ENCODE measurements at regions not wholly inside any gene's neighbourhood (a gene's known extent, or its start where the extent isn't known, plus 50 kb on each side); places are given as distances from the start of the nearest gene placed in this dataset.
A peak's percentile ranks its signal among the peaks of the same experiment; 100 is the strongest.

DNA sequence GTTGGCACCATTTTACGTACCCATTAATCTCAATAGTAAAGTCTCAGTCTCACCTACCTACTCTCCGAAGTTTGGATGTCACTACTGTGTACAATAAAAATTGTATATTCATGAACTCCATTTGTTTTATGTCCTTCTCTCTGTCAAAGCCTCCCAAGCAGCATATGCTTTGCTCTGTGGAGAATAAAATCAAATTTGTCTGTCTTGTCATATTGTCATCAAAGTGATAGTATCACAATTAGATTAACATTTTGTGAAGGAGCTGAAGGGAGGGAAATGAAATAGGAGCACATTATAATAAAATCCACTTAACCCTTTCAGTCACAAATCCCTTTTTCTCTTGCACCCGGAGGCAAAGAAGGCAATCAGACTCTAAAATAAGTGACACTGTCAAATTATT lies 177.1 kb upstream of the RRP15 start:
- DNase-seq = no peak
- Mint-ChIP-seq H3K27me3 (no peaks in the 10 kb centered on the region), H3K4me3 (no peak overlapping the region), H3K9me3 (peaks cover 0 to 13% of the 10 kb centered on the region in 2 donors), H3K27ac (no peak overlapping the region), H3K4me1 (ENCODE audit: low read depth in 2 of 2) (no peaks in the 10 kb centered on the region), H3K36me3 (ENCODE audit: insufficient read depth) (no peaks in the 10 kb centered on the region)
- ATAC-seq (replicated peaks) = no peak

DNA sequence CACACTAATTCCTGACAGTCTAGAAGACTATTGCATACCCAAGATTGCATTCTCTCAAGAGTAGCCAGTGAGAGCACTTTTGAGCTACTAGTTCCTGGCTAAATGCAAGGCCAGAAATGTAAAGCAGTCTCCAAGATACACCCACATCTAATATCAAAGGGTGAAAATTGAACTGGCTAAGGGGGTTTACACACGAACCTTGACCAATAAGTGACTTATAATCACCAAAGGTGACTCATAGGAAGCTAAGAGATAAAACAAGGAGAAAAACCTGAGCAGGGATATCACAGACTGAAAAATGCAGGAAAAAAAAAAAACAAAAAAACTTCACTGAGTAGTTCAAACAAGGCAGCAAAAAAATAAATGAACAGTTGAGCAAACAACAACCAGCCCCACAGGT lies 172.2 kb upstream of the RRP15 start:
- Mint-ChIP-seq H3K4me3 (no peak overlapping the region), H3K27ac (no peak overlapping the region), H3K27me3 (no peaks in the 10 kb centered on the region), H3K9me3 (peaks cover 5 to 7% of the 10 kb centered on the region in 2 donors), H3K4me1 (ENCODE audit: low read depth in 2 of 2) (no peaks in the 10 kb centered on the region), H3K36me3 (ENCODE audit: insufficient read depth) (no peaks in the 10 kb centered on the region)
- ATAC-seq (replicated peaks) (no peak), DNase-seq (no peak)

DNA sequence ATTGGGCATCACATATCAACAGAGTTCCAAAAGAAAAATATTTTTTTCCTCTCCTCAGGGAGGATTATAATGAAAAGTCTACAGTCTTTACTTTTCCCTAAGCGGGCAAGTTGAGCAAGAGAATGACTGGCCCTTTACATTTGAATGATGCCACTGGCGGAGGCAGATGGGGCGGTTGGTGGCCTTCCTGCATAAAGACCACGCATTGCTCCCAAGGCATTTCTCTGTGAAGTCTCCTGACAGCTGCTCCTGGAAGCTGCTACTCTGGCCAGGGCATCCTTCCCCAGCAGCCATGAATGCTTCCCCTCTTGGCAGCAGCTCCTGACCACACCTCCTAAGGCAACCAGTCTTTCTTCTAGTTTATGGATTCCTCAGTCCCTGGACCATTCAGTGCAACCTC lies 161.1 kb upstream of the RRP15 start:
- DNase-seq (no peak), ATAC-seq (replicated peaks) (no peak)
- H3K27ac Mint-ChIP-seq = no peak overlapping the region
- H3K36me3 Mint-ChIP-seq (ENCODE audit: insufficient read depth) = no peaks in the 10 kb centered on the region
- H3K4me3 Mint-ChIP-seq = no peak overlapping the region
- no peaks in the 10 kb centered on the region for H3K27me3 Mint-ChIP-seq
- H3K9me3 Mint-ChIP-seq = peaks cover 0 to 3% of the 10 kb centered on the region in 2 donors
- no peaks in the 10 kb centered on the region for H3K4me1 Mint-ChIP-seq (ENCODE audit: low read depth in 2 of 2)

DNA sequence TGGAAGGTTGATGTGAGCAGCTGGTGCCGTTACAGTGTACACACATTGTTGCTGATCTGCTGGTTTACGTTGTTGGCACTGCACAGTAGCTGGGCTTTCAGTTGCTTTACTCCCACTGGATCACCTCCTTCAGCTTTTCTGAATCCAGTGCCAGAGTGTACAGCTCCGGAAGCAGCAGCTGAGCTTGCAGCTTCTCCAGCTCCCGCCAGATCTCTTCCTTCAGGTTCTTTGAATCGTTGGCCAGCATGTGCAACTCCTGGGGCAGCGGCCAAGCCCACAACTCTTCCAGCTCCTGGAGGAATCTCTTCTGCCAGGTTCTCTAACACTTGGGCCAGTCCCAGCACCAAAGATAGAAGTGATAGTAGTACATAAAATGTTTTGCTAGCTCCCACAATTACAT lies 149.7 kb upstream of the RRP15 start:
- Mint-ChIP-seq H3K27ac (no peak overlapping the region), H3K27me3 (no peaks in the 10 kb centered on the region), H3K9me3 (peaks cover 0 to 7% of the 10 kb centered on the region in 2 donors), H3K4me1 (ENCODE audit: low read depth in 2 of 2) (no peaks in the 10 kb centered on the region), H3K4me3 (no peak overlapping the region), H3K36me3 (ENCODE audit: insufficient read depth) (no peaks in the 10 kb centered on the region)
- DNase-seq (no peak), ATAC-seq (replicated peaks) (no peak)

DNA sequence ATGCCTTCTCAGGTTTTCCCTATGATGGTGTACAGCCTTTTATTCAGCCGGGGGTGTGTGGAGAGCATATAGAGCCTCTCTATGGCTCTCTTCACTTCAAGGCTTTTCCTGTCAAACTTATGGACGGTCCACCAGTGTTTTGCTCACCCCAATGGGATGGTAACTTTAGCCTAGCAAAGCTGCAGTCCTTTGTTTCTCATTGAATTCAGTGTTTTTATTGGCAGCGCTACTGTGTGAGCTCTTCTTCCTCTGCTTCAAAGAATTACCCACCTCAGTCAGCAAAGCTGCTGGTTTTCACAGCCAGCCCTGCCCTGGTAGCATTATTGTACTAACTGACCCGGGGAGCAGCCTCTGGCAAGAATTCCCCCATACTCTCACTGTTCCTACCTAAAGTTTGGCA lies 145.3 kb upstream of the RRP15 start:
- Mint-ChIP-seq H3K27ac (no peak overlapping the region), H3K4me3 (no peak overlapping the region), H3K9me3 (peaks cover 2 to 8% of the 10 kb centered on the region in 2 donors), H3K27me3 (no peaks in the 10 kb centered on the region), H3K36me3 (ENCODE audit: insufficient read depth) (no peaks in the 10 kb centered on the region), H3K4me1 (ENCODE audit: low read depth in 2 of 2) (no peaks in the 10 kb centered on the region)
- no peak for DNase-seq
- ATAC-seq (replicated peaks) = no peak

DNA sequence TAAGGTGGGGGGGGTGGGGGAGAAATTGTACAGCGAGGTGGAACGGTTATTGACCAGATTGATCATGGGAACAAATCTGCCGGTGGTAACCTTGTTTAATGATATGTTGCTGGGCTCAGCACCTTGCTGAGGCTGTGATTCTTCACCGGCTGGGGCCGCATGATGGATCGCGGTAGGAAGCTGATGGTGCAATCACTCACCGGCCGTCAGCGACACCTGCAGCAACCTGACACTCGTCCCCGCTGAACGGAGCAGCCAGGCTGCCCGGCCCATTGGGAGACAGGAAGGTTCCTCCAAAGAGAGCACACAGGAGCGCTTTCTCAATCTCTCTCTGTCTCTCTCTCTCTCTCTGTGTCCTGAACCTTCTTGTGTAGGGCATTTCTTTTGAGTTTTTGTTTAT lies 128.5 kb upstream of the RRP15 start:
- DNase-seq (no peak), ATAC-seq (replicated peaks) (no peak)
- Mint-ChIP-seq H3K4me1 (ENCODE audit: low read depth in 2 of 2) (no peaks in the 10 kb centered on the region), H3K27me3 (peaks cover 0 to 5% of the 10 kb centered on the region in 2 donors), H3K4me3 (no peak overlapping the region), H3K27ac (no peak overlapping the region), H3K9me3 (peaks cover 0 to 1% of the 10 kb centered on the region in 2 donors), H3K36me3 (ENCODE audit: insufficient read depth) (no peaks in the 10 kb centered on the region)

DNA sequence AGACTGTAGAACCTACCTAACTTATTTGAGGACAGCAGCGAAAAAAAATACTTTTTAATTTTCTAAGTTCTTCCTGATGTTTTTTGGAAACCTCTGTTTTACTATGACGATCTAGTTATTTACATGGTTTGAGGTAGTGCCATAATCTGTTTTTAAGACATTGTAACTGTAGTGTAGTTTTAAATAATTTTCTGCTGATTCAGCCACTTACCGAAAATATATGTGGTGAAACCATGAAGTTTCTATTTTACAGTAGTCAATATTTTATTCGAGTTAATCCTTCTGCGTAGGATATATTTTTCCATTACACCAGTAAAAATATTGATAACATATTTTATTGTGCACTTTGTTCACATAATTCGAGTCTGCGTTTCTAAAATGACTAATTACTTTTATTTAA lies 121.7 kb upstream of the RRP15 start:
- no peaks in the 10 kb centered on the region for H3K36me3 Mint-ChIP-seq (ENCODE audit: insufficient read depth)
- peaks cover 6 to 12% of the 10 kb centered on the region in 2 donors for H3K4me1 Mint-ChIP-seq (ENCODE audit: low read depth in 2 of 2)
- peaks cover 41 to 44% of the 10 kb centered on the region in 2 donors for H3K27me3 Mint-ChIP-seq

DNA sequence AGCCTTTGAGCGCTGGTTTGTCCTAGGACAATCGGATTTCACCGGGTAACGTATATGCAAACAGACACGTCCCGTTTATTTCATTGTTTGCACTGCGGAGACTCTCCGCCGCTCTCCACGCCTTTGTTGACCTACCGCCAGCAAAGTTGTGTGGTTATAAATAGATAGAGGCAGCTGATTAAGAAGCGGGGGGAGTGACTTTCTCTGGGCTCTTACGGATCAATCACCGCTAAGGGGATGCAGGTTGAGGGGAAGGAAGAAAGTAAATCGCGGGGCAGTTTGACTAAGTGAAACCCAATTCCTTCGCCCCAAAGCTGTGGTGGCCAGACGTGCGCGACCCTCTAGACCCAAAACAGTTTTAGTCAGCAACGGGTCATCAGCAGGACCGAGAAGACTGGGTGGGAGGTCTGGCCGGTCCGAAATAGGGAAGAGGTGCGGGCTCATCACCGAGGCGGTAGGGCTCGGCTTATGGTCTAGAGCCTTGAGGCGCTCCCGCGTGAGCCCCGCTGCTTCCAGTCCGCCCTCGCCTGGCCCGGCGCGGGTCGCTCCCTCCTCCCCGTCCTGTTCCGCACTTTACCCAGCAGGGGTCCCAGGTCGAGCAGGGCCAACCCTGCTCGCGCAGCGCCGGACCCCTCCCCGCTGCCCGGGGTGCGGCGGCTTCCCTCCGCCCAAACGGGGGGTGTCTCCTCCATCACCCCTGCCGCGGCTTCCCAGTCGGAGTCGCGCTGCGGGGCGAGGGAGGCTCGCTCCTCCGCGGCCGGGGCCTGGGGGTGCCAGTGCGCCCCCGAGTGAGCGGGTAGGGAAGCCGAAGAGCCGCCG lies 120.8 kb upstream of the RRP15 start:
- peaks cover 41 to 44% of the 10 kb centered on the region in 2 donors for H3K27me3 Mint-ChIP-seq
- peaks cover 6 to 12% of the 10 kb centered on the region in 2 donors for H3K4me1 Mint-ChIP-seq (ENCODE audit: low read depth in 2 of 2)
- ATAC-seq (replicated peaks) = peak; percentile 8
- no peak overlapping the region for H3K27ac Mint-ChIP-seq
- DNase-seq = no peak
- no peaks in the 10 kb centered on the region for H3K36me3 Mint-ChIP-seq (ENCODE audit: insufficient read depth)
- peak overlapping the region; percentile 80 to 81 for H3K4me3 Mint-ChIP-seq
- H3K9me3 Mint-ChIP-seq = no peaks in the 10 kb centered on the region

More for the DNA sequence above, 121.7 kb upstream of the RRP15 start:
- Mint-ChIP-seq H3K27ac (no peak overlapping the region), H3K4me3 (no peak overlapping the region), H3K9me3 (no peaks in the 10 kb centered on the region)
- DNase-seq (no peak), ATAC-seq (replicated peaks) (no peak)

DNA sequence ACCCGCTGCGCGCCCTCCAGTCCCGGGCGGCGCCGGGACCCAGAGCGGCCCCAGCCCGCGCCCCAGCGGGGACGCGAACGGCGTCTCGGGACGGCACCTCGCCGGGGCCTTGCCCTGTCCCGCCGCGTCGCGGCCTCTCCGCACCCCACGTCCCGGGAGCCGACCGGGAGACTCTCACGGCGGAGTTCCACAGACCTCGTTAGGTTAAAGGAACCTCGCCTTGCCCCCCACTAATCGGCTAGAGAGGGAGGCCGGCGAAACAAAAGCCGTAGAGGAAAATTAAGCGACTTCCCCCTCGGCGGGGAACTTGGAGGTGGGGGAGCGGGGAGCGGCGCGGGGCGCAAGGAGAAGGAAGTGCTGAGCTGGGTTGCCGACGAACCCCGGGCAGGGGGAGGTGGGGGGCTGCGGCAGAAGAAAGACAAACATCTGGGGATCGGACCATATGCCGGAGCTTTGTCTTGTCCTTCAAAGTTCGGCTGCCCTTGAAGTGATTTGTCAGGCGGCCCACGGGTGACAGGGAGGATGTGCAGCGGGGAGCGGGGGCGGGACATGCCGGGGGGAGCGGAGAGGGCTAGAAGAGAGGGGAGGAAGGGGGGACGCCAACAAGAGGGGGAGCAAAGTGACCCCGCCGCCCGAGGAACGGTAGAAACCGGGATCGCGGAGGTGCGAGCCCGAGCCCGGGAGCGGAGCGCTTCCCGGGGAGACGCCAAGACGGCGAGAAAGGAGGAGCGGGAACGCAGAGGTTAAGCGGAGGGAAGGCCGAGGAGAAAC lies 120.0 kb upstream of the RRP15 start:
- no peaks in the 10 kb centered on the region for H3K36me3 Mint-ChIP-seq (ENCODE audit: insufficient read depth)
- DNase-seq = no peak

DNA sequence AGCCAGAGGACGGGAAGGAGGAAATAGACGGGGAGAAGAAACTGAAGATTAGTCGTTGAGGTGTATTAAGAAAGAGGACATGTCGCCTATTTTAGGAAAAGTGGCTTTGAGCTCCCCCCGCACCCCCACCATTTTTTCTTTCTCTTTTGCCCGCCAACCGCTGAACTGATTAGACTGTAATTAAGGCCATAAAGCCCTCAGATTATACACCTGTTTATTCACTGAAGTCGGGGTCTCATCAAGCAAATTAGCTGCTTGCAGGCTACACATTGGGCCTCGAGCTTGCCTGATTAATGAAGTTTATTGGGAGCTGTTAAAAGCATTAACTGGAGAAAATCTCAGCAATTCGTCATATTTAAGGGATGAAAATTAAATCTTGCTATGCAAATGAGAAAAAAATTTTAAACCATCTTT lies 119.4 kb upstream of the RRP15 start:
- Mint-ChIP-seq H3K4me3 (peak overlapping the region; percentile 65 to 74), H3K9me3 (no peaks in the 10 kb centered on the region), H3K27ac (no peak overlapping the region), H3K36me3 (ENCODE audit: insufficient read depth) (no peaks in the 10 kb centered on the region), H3K27me3 (peaks cover 41 to 42% of the 10 kb centered on the region in 2 donors), H3K4me1 (ENCODE audit: low read depth in 2 of 2) (peaks cover 6 to 12% of the 10 kb centered on the region in 2 donors)
- ATAC-seq (replicated peaks) = no peak
- DNase-seq = no peak

More for the DNA sequence above, 120.0 kb upstream of the RRP15 start:
- H3K27me3 Mint-ChIP-seq = peaks cover 41 to 44% of the 10 kb centered on the region in 2 donors
- peaks cover 6 to 12% of the 10 kb centered on the region in 2 donors for H3K4me1 Mint-ChIP-seq (ENCODE audit: low read depth in 2 of 2)
- H3K27ac Mint-ChIP-seq = no peak overlapping the region
- peak; percentile 29 for ATAC-seq (replicated peaks)
- H3K4me3 Mint-ChIP-seq = peak overlapping the region; percentile 65 to 74
- no peaks in the 10 kb centered on the region for H3K9me3 Mint-ChIP-seq

DNA sequence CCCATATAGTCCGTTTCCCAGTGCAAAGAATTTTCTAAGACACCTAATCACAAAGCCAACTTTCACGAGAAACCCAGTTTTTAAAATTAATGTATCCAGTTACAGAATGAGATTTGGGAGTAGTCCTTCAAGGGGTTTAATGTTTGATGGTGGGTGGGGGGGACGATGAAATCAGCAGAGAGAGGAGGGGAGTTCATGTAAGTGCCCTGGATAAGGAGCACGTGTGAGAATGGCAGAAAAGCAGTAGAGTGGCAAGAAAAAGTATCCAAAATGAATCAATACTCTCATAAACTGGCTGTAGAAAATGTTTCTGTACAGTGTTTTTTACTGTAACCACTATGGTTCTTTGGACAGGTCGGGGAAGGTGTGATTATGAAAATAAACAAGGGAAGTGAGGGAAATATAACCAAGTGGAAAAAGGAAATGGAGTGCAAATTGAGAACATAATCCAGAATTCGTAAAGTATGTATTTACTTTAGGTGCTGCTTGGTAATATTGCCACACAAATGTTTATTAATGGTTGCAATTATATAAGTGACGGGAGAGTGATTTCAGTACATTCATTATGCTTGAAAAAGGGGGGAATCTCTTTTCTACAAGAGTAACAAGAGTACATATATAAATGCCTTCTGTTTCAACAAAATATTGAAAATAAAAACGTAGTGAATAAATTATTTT lies 118.7 kb upstream of the RRP15 start:
- no peak for DNase-seq
- Mint-ChIP-seq H3K9me3 (no peaks in the 10 kb centered on the region), H3K27me3 (peaks cover 38 to 41% of the 10 kb centered on the region in 2 donors), H3K36me3 (ENCODE audit: insufficient read depth) (no peaks in the 10 kb centered on the region), H3K4me3 (peak overlapping the region; percentile 65 to 74), H3K4me1 (ENCODE audit: low read depth in 2 of 2) (peaks cover 6 to 14% of the 10 kb centered on the region in 2 donors), H3K27ac (no peak overlapping the region)
- ATAC-seq (replicated peaks) = no peak

DNA sequence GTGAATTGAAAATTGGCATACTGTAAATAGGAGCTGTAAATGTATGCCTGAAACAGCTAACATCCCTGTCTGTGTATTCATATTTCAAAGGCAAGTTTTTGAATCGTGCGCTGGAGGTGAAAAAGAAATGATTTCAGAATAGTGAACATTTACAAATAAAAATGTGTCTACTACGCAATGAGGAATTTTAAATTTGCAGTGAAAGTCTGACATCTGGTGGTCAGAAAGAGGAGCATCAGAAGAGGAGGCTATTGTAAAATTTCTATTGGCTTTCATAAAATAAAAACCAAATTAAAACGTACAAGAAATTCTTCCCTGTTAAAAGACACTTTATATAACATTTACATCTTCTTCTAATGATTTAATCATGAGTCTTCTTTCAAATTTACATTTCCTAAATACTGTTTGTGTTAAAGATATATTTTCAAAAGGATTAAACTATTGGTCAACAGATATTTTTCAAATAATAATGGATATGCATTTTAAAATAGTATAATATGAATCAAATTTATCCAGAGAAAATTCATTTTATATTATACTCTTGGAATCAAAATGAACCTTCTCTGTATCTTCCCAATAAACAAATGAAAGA lies 113.7 kb upstream of the RRP15 start:
- Mint-ChIP-seq H3K4me3 (no peak overlapping the region), H3K27me3 (peaks cover 4 to 5% of the 10 kb centered on the region in 2 donors), H3K36me3 (ENCODE audit: insufficient read depth) (no peaks in the 10 kb centered on the region), H3K27ac (no peak overlapping the region), H3K4me1 (ENCODE audit: low read depth in 2 of 2) (peaks cover 0 to 2% of the 10 kb centered on the region in 2 donors), H3K9me3 (no peaks in the 10 kb centered on the region)
- no peak for ATAC-seq (replicated peaks)
- no peak for DNase-seq

DNA sequence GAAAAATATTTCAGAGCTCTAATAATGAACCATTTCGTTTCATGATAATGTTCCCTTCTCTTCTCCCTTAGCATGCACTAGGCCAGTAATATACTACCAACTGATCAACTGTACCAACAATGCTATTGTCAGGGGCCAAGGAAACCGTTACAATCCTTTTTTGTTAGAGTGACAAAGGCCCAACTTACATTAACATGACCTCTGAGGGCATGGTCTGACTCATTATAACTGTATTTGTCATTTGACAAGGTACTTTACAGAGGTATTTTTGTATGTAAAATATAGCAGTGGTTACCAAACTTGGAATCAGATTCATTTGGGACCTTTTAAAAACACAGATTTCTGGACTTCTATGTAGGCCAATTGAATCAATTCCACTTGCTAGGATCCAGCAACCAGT lies 102.6 kb upstream of the RRP15 start:
- H3K4me3 Mint-ChIP-seq = no peak overlapping the region
- peaks cover 2 to 6% of the 10 kb centered on the region in 2 donors for H3K9me3 Mint-ChIP-seq
- H3K36me3 Mint-ChIP-seq (ENCODE audit: insufficient read depth) = no peaks in the 10 kb centered on the region
- H3K27ac Mint-ChIP-seq = no peak overlapping the region
- DNase-seq = no peak
- H3K27me3 Mint-ChIP-seq = peaks cover 0 to 10% of the 10 kb centered on the region in 2 donors
- ATAC-seq (replicated peaks) = no peak
- no peaks in the 10 kb centered on the region for H3K4me1 Mint-ChIP-seq (ENCODE audit: low read depth in 2 of 2)

Measured in effector memory CD8-positive, alpha-beta T cell (primary cell).